ENCODE measurements at regions not wholly inside any gene's neighbourhood (a gene's known extent, or its start where the extent isn't known, plus 50 kb on each side); places are given as distances from the start of the nearest gene placed in this dataset.

DNA sequence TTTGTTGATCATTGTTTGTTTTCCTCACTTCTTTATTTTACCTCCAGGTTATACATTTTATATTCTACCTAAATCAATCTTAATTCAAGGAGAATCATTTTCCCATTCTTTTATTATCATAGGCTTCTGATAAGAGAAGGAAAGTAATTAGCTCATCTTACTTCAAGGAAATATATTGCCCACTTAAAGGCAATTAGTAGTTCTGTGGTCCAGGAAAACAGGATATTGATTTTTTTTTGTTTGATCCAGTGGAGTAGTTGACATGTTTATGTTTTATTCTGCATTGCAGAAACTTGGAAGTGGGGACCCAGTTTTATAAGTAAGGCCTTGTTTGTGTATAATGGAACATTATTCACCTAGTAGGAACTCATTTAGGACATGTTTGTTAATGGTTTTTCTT, 390.6 kb downstream of the NDFIP2 start:
- Histone ChIP-seq H3K27ac (no peak overlapping the region), H3K4me3 (no peak overlapping the region), H3K36me3 (no peaks in the 10 kb centered on the region), H3K4me1 (no peaks in the 10 kb centered on the region), H3K27me3 (no peaks in the 10 kb centered on the region), H3K9me3 (peaks cover 0 to 3% (median 0%) of the 10 kb centered on the region in 3 donors)
- no peak for ATAC-seq
- TF ChIP-seq, protein P1, sequence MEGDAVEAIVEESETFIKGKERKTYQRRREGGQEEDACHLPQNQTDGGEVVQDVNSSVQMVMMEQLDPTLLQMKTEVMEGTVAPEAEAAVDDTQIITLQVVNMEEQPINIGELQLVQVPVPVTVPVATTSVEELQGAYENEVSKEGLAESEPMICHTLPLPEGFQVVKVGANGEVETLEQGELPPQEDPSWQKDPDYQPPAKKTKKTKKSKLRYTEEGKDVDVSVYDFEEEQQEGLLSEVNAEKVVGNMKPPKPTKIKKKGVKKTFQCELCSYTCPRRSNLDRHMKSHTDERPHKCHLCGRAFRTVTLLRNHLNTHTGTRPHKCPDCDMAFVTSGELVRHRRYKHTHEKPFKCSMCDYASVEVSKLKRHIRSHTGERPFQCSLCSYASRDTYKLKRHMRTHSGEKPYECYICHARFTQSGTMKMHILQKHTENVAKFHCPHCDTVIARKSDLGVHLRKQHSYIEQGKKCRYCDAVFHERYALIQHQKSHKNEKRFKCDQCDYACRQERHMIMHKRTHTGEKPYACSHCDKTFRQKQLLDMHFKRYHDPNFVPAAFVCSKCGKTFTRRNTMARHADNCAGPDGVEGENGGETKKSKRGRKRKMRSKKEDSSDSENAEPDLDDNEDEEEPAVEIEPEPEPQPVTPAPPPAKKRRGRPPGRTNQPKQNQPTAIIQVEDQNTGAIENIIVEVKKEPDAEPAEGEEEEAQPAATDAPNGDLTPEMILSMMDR (IDR thresholded peaks at IDR 0.05): no peak
- TF ChIP-seq POLR2AphosphoS5 (IDR thresholded peaks at IDR 0.05): no peak
- TF ChIP-seq EP300 (IDR thresholded peaks at IDR 0.05): no peak
- no peak for TF ChIP-seq POLR2A (IDR thresholded peaks at IDR 0.05)

DNA sequence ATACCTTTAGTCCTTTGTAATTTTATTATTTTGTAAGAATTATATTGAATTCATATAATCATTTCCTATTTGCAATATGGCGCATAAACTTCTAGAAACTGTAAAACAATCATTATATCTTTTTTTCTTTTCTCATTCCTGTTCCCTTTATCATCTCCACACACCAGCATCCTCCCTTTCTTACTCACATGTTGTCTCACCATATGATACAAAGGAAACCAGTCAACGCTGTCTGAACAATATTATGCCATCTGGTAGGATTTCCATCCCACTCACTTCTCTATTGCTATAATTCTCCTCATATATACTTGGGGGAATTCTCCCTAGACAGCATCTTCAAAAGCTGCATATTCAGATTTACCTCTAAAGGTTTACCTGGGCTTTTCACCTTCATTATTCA, 389.8 kb downstream of the NDFIP2 start:
- Histone ChIP-seq H3K4me1 (no peaks in the 10 kb centered on the region), H3K4me3 (no peak overlapping the region), H3K36me3 (no peaks in the 10 kb centered on the region), H3K27ac (no peak overlapping the region), H3K27me3 (no peaks in the 10 kb centered on the region), H3K9me3 (no peaks in the 10 kb centered on the region)
- TF ChIP-seq POLR2A (IDR thresholded peaks at IDR 0.05): no peak
- TF ChIP-seq EP300 (IDR thresholded peaks at IDR 0.05): no peak
- TF ChIP-seq, protein P1 (IDR thresholded peaks at IDR 0.05): no peak
- no peak for TF ChIP-seq POLR2AphosphoS5 (IDR thresholded peaks at IDR 0.05)
- ATAC-seq: no peak
- 96 to 100% methylated on average over 2 of the region's 2 CpGs for WGBS, 2 donors (ENCODE audit: low coverage in 1 of 2)

DNA sequence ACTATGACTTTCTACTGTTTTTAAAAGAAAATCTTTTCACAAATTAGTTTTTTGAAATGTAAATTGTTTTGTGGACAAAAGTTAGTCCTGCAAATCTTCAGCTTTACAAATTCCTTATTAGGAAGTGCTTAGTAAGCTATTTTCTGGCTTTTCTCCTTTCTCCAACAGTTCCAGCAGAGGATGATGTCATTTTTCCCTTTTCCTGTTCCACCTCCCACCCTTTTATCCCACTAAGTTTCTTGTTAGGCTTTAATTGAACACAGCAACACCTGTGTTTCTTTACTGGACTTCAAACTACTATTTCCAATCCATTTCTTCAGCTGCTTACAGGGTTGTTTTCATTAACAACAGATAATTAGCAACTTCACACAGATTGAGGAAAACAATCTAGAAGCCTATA, 389.2 kb downstream of the NDFIP2 start:
- H3K4me3 ChIP-seq: no peak overlapping the region

DNA sequence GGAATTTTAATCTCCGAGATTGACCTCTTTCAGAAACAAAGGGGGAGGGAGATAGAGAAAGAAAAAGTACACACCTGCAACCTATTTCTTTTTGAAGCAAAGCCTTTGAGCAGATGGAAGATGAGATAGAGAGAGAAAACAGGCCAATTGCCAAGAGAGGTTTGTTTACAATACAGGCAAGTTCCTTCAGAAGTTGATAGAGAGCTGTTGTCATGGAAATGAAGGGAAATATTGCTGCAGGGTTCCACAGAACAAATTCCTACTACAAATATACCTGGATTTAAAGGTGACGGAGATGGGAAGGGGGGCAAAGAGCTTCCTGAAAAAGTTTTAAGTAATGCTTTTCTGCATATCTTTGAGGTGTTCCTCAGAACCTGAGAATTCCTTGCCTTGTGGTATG, 388.4 kb downstream of the NDFIP2 start:
- Histone ChIP-seq H3K27ac (no peak overlapping the region), H3K36me3 (no peaks in the 10 kb centered on the region), H3K4me3 (no peak overlapping the region), H3K9me3 (no peaks in the 10 kb centered on the region), H3K27me3 (no peaks in the 10 kb centered on the region), H3K4me1 (no peaks in the 10 kb centered on the region)
- ATAC-seq: no peak
- TF ChIP-seq, protein P1 (IDR thresholded peaks at IDR 0.05): no peak
- TF ChIP-seq POLR2AphosphoS5 (IDR thresholded peaks at IDR 0.05) (no peak), POLR2A (IDR thresholded peaks at IDR 0.05) (no peak), EP300 (IDR thresholded peaks at IDR 0.05) (no peak)
- WGBS, 2 donors (ENCODE audit: low coverage in 1 of 2): 67 to 77% methylated on average over 2 of the region's 2 CpGs

More for the DNA sequence above, 389.2 kb downstream of the NDFIP2 start:
- H3K4me1 ChIP-seq: no peaks in the 10 kb centered on the region
- H3K9me3 ChIP-seq: no peaks in the 10 kb centered on the region
- no peak for ATAC-seq
- H3K27ac ChIP-seq: no peak overlapping the region
- TF ChIP-seq POLR2A (IDR thresholded peaks at IDR 0.05): no peak
- TF ChIP-seq POLR2AphosphoS5 (IDR thresholded peaks at IDR 0.05): no peak
- TF ChIP-seq, protein P1 (IDR thresholded peaks at IDR 0.05): no peak
- no peak for TF ChIP-seq EP300 (IDR thresholded peaks at IDR 0.05)
- no peaks in the 10 kb centered on the region for H3K27me3 ChIP-seq
- no peaks in the 10 kb centered on the region for H3K36me3 ChIP-seq

GRCh38 chr13:79867254-79867653, 386.3 kb downstream of the NDFIP2 start:
- H3K36me3 ChIP-seq: no peaks in the 10 kb centered on the region
- TF ChIP-seq, protein P1 (IDR thresholded peaks at IDR 0.05): no peak
- no peaks in the 10 kb centered on the region for H3K27me3 ChIP-seq
- H3K4me3 ChIP-seq: no peak overlapping the region
- 45 to 75% methylated on average over 1 of the region's 1 CpG for WGBS, 2 donors (ENCODE audit: low coverage in 1 of 2)
- H3K9me3 ChIP-seq: no peaks in the 10 kb centered on the region
- H3K4me1 ChIP-seq: no peaks in the 10 kb centered on the region
- no peak overlapping the region for H3K27ac ChIP-seq
- no peak for ATAC-seq

Measured in gastroesophageal sphincter (tissue), 4 donors.